HepG2 (cell line): ENCODE measurements at regions not wholly inside any gene's neighbourhood (a gene's known extent, or its start where the extent isn't known, plus 50 kb on each side); places are given as distances from the start of the nearest gene placed in this dataset.

Source experiments
- ATAC-seq: fragments of 200-7000 bp; cut with Tn5 transposase; 3 replicates; pipeline ENCODE4 v1.9.1; 2020; ENCODE audit warnings: mild to moderate bottlenecking, moderate library complexity
- BruUV-seq: library from RNA; stranded (reverse); fragments of 400-500 nt; replicated peaks from 2 replicates; lab custom pipeline; 2021; lab: Mats Ljungman, UMichigan
- CTCF ChIA-PET: fragments of 300-600 bp; formaldehyde crosslinking; extraction: SDS; loops from one replicate; lab custom pipeline; 2021; ENCODE audit warnings: low total read pairs, inconsistent platforms, low intra/inter-chr PET ratio; lab: Yijun Ruan, JAX
- POLR2A ChIA-PET: fragments of 350-600 bp; sonication (Branson Sonifier 250); formaldehyde crosslinking; loops from one replicate; lab custom pipeline; 2020; ENCODE audit warnings: antibody characterized with exemption, inconsistent platforms; lab: Yijun Ruan, JAX
- DNase-seq: peaks from one replicate; pipeline ENCODE4 v3.0.0-alpha.2; 2015; ENCODE audit warnings: low spot score
- FAIRE-seq: peaks from 3 replicates; lab custom pipeline; 2011; peaks lifted over from hg19 to GRCh38; lab: Jason Lieb, UNC
- H2AFZ ChIP-seq: one replicate; pipeline ENCODE4 v1.6.1; 2011; ENCODE audit warnings: low read length, inconsistent platforms
- H3K27ac ChIP-seq: fragments of 300-600 bp; 3 replicates; pipeline ENCODE4 v1.8.0; 2011; ENCODE audit warnings: mixed run types, mild to moderate bottlenecking, mixed read lengths, low read length, inconsistent platforms; ENCODE audit not compliant: insufficient read depth; ENCODE audit errors: extremely low read length
- H3K27me3 ChIP-seq, 2 experiments: fragments of 200-600 bp in 1 of 2; 2 replicates in 1 of 2; 3 replicates in 1 of 2; pipeline versions ENCODE4 v1.6.0 to v1.8.0; 2011; ENCODE audit warnings: low read length in 2 of 2, mild to moderate bottlenecking in 2 of 2, moderate library complexity in 2 of 2, inconsistent platforms in 1 of 2; ENCODE audit not compliant: insufficient read depth in 2 of 2, control insufficient read depth in 1 of 2
- H3K36me3 ChIP-seq, 2 experiments: fragments of 200-600 bp in 1 of 2; replicated peaks in 1 of 2; 2 replicates in 1 of 2; 3 replicates in 1 of 2; pipeline versions ENCODE4 v1.5.1 to v1.8.0; 2011; ENCODE audit warnings: low read length in 2 of 2, inconsistent platforms in 1 of 2; ENCODE audit not compliant: insufficient read depth in 2 of 2, control insufficient read depth in 1 of 2
- H3K4me1 ChIP-seq: 2 replicates; pipeline ENCODE4 v1.5.1; 2012; ENCODE audit warnings: low read length, inconsistent platforms; ENCODE audit not compliant: insufficient read depth
- H3K4me2 ChIP-seq: 2 replicates; pipeline ENCODE4 v1.6.0; 2011; ENCODE audit warnings: low read depth, low read length, inconsistent platforms
- H3K4me3 ChIP-seq, 3 experiments: fragments of 200-600 bp in 1 of 3; sonication (generic), shearing (Covaris generic) in 1 of 3; replicated peaks in 1 of 3; 2 replicates each; pipeline ENCODE4 v1.5.1; 2011 to 2016; ENCODE audit warnings: low read length in 3 of 3, inconsistent platforms in 2 of 3, low read depth in 2 of 3, mild to moderate bottlenecking in 2 of 3, control low read depth in 1 of 3, mixed read lengths in 1 of 3; ENCODE audit not compliant: insufficient read depth in 1 of 3
- H3K79me2 ChIP-seq: one replicate; pipeline ENCODE4 v1.6.1; 2011; ENCODE audit warnings: low read length, inconsistent platforms; ENCODE audit not compliant: insufficient read depth
- H3K9ac ChIP-seq: 2 replicates; pipeline ENCODE4 v1.6.0; 2011; ENCODE audit warnings: mild to moderate bottlenecking, low read depth, low read length, inconsistent platforms; ENCODE audit not compliant: insufficient read depth
- H3K9me3 ChIP-seq: 2 replicates; pipeline ENCODE4 v1.5.1; 2012; ENCODE audit warnings: mild to moderate bottlenecking, low read length
- H4K20me1 ChIP-seq: 2 replicates; pipeline ENCODE4 v1.6.0; 2011; ENCODE audit warnings: inconsistent platforms, mild to moderate bottlenecking, low read length, moderate library complexity; ENCODE audit not compliant: insufficient read depth
- ADNP ChIP-seq: sonication (generic); formaldehyde crosslinking; IDR thresholded peaks from 2 replicates; pipeline ENCODE4 v1.4.0; 2020; ENCODE audit warnings: missing genetic modification reagents
- CC2D1A ChIP-seq: sonication (generic); formaldehyde crosslinking; IDR thresholded peaks from 2 replicates; pipeline ENCODE4 v1.8.1; 2023; ENCODE audit warnings: mild to moderate bottlenecking, missing genetic modification reagents
- FOXA1 ChIP-seq, 2 experiments: fragments of 450-650 bp in 1 of 2; sonication (generic) in 1 of 2; formaldehyde crosslinking in 1 of 2; IDR thresholded peaks; 2 replicates each; pipeline versions ENCODE4 v1.4.0 to v1.6.1; 2016 to 2020; ENCODE audit warnings: missing genetic modification reagents in 1 of 2
- GLI4 ChIP-seq: sonication (generic); formaldehyde crosslinking; IDR thresholded peaks from 2 replicates; pipeline ENCODE4 v1.5.1; 2020; ENCODE audit warnings: missing genetic modification reagents, mild to moderate bottlenecking, moderate library complexity, borderline replicate concordance
- GZF1 ChIP-seq: sonication (generic); formaldehyde crosslinking; IDR thresholded peaks from 2 replicates; pipeline ENCODE4 v1.5.1; 2020; ENCODE audit warnings: mild to moderate bottlenecking, missing genetic modification reagents
- HDAC6 ChIP-seq: fragments of 200-600 bp; sonication (generic); IDR thresholded peaks from 2 replicates; pipeline ENCODE4 v1.7.0; 2017; ENCODE audit warnings: mild to moderate bottlenecking, antibody characterized with exemption, low read length, low read depth
- KAT2B ChIP-seq: fragments of 150-350 bp; IDR thresholded peaks from 2 replicates; pipeline ENCODE4 v1.6.1; 2014; ENCODE audit warnings: low read depth, low read length, borderline replicate concordance
- KMT2B ChIP-seq: IDR thresholded peaks from 2 replicates; pipeline ENCODE4 v1.6.1; 2016; ENCODE audit warnings: missing genetic modification reagents, missing compliant biosample characterization
- NR3C1 ChIP-seq: sonication (generic); formaldehyde crosslinking; IDR thresholded peaks from 2 replicates; pipeline ENCODE4 v1.4.0; 2020; ENCODE audit warnings: missing genetic modification reagents
- POLR2G ChIP-seq: fragments of 200-400 bp; formaldehyde crosslinking; IDR thresholded peaks from 2 replicates; pipeline ENCODE4 v1.6.1; 2018; ENCODE audit warnings: mild to moderate bottlenecking, low read depth, low read length, moderate library complexity
- RARG ChIP-seq: sonication (generic); formaldehyde crosslinking; IDR thresholded peaks from 2 replicates; pipeline ENCODE4 v1.4.0; 2020; ENCODE audit warnings: low read depth, mild to moderate bottlenecking, missing genetic modification reagents
- SETDB1 ChIP-seq: sonication (generic); formaldehyde crosslinking; IDR thresholded peaks from 2 replicates; pipeline ENCODE4 v1.5.1; 2020; ENCODE audit warnings: missing genetic modification reagents, mild to moderate bottlenecking, borderline replicate concordance
- SMARCC2 ChIP-seq: fragments of 450-650 bp; IDR thresholded peaks from 2 replicates; pipeline ENCODE4 v1.6.1; 2017; ENCODE audit warnings: antibody characterized with exemption, mild to moderate bottlenecking
- SP1 ChIP-seq, 2 experiments: fragments of 450-650 bp in 1 of 2; sonication (generic) in 1 of 2; formaldehyde crosslinking in 1 of 2; IDR thresholded peaks; 2 replicates each; pipeline versions ENCODE4 v1.4.0 to v1.6.1; 2016 to 2020; ENCODE audit warnings: missing genetic modification reagents in 1 of 2
- TBL1XR1 ChIP-seq: fragments of 150-350 bp; IDR thresholded peaks from 2 replicates; pipeline ENCODE4 v1.6.1; 2014; ENCODE audit warnings: borderline replicate concordance, low read length; ENCODE audit not compliant: partially characterized antibody
- ZNF205 ChIP-seq: IDR thresholded peaks from 2 replicates; pipeline ENCODE4 v1.6.1; 2018; ENCODE audit warnings: missing biosample characterization, missing genetic modification reagents
- ZNF550 ChIP-seq: sonication (generic); formaldehyde crosslinking; IDR thresholded peaks from 2 replicates; pipeline ENCODE4 v1.4.0; 2020; ENCODE audit warnings: mild to moderate bottlenecking, missing genetic modification reagents, borderline replicate concordance
- ZNF768 ChIP-seq: sonication (generic); formaldehyde crosslinking; IDR thresholded peaks from 2 replicates; pipeline ENCODE4 v1.4.0; 2020; ENCODE audit warnings: missing genetic modification reagents
- in situ Hi-C: cut with HindIII; loops from 2 replicates; pipeline ENCODE4 v1.10.0; 2017; ENCODE audit warnings: low pct_unique_long_range_greater_than_20kb; ENCODE audit not compliant: extremely low pct_ligation_motif_present
- intact Hi-C: fragments of 100-400 bp; cut with micrococcal nuclease; formaldehyde crosslinking; loops from one replicate; pipeline ENCODE4 v1.10.0; 2022; ENCODE audit not compliant: unreplicated experiment
- TF ChIP-seq, protein P1 (sequence below): sonication (generic); formaldehyde crosslinking; IDR thresholded peaks from 2 replicates; pipeline ENCODE4 v1.4.0; 2020; ENCODE audit warnings: mild to moderate bottlenecking, missing genetic modification reagents
- TF ChIP-seq, protein P2 (sequence below): sonication (generic); formaldehyde crosslinking; IDR thresholded peaks from 2 replicates; pipeline ENCODE4 v1.8.1; 2022; ENCODE audit warnings: low read depth, mild to moderate bottlenecking, missing genetic modification reagents
- TF ChIP-seq, protein P3 (sequence below): sonication (generic); formaldehyde crosslinking; IDR thresholded peaks from 2 replicates; pipeline ENCODE4 v1.9.0; 2022; ENCODE audit warnings: low read depth, missing genetic modification reagents

DNA sequence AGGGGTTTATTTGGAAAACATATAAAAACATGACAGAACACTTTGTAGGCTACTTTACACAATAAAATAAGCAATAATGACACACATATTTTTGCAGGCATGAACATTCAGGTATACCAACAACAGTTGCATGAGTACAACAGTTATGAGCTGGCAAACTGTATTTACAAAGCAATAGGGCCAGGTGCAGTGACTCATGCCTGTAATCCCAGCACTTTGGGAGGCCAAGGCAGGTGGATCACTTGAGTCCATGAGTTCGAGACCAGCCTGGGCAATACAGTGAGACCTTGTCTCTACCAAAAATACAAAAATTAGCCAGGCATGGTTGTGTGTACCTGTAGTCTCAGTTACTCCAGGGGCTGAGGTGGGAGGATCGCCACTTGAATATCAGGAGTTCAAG is 101.1 kb downstream of the BMP4 start (continued):
- no peak for TF ChIP-seq POLR2G
- TF ChIP-seq ZNF768 (CRISPR knock-in tag) = no peak
- no peak for TF ChIP-seq SMARCC2
- TF ChIP-seq ADNP = peak; percentile 67; the same call in 1 of the 2 replicates
- TF ChIP-seq NR3C1 (CRISPR knock-in tag) = no peak
- TF ChIP-seq SETDB1 (CRISPR knock-in tag) = no peak
- TF ChIP-seq ZNF205 = no peak
- no peak for TF ChIP-seq SP1 (IDR thresholded peaks at IDR 0.05)
- TF ChIP-seq SP1 (CRISPR knock-in tag; IDR thresholded peaks at IDR 0.05) = no peak
- no peak for TF ChIP-seq KAT2B
- no peak for TF ChIP-seq KMT2B
- TF ChIP-seq GZF1 (CRISPR knock-in tag) = no peak

DNA sequence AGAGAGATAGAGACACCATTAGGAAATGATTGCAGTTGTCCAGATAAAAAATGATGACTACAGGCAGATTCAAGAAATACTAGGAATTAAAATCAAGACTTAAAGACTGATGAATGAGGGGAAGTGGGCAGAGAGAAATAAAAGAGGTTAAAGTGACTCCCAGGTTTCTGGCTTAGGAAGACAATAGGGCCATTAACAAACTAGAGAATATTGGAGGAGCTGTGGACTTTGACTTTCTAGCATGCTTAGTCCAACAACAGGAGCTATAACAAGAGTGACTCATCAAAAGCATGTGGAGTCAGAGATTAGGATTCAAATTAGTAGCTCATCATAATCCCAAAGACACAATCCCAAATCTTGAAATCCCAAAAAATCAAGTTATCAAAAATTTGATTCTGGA is 101.5 kb downstream of the BMP4 start:
- H3K4me3 ChIP-seq = peak overlapping the region in 1 of 3 experiments; percentile 5; a peak in 1 of 6 replicates
- ATAC-seq (peak; percentile 62), FAIRE-seq (peak; percentile 54), DNase-seq (peak; percentile 96)
- peak overlapping the region; percentile 61 for H3K9ac ChIP-seq
- no peak overlapping the region for H2AFZ ChIP-seq
- intact Hi-C loops = loop anchor here (1.0 kb wide), 1 partner anchor 241 kb away; no protein-coding TSS in a partner anchor
- BruUV-seq = no TSS peak
- no peaks in the 10 kb centered on the region for H4K20me1 ChIP-seq
- in situ Hi-C loops = no loop called here
- CTCF ChIA-PET = no interaction called here
- H3K27ac ChIP-seq = peak overlapping the region; percentile 80
- no peaks in the 10 kb centered on the region for H3K27me3 ChIP-seq
- peaks cover 95% of the 10 kb centered on the region for H3K4me1 ChIP-seq
- peak overlapping the region; percentile 37; the same call in 1 of the 2 replicates for H3K4me2 ChIP-seq
- no peaks in the 10 kb centered on the region for H3K79me2 ChIP-seq
- H3K9me3 ChIP-seq = no peaks in the 10 kb centered on the region
- POLR2A ChIA-PET = interaction anchor here (0.7 to 1.6 kb wide), 9 partner anchors 12 to 512 kb away, joined by 3 to 8 read pairs (median 4); partner anchors contain the start of gene BMP4
- H3K36me3 ChIP-seq = no peaks in the 10 kb centered on the region
- TF ChIP-seq ADNP = no peak
- no peak for TF ChIP-seq CC2D1A
- no peak for TF ChIP-seq RARG (CRISPR knock-in tag)
- TF ChIP-seq, protein P1, sequence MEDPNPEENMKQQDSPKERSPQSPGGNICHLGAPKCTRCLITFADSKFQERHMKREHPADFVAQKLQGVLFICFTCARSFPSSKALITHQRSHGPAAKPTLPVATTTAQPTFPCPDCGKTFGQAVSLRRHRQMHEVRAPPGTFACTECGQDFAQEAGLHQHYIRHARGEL (CRISPR knock-in tag) = no peak
- TF ChIP-seq, protein P2, sequence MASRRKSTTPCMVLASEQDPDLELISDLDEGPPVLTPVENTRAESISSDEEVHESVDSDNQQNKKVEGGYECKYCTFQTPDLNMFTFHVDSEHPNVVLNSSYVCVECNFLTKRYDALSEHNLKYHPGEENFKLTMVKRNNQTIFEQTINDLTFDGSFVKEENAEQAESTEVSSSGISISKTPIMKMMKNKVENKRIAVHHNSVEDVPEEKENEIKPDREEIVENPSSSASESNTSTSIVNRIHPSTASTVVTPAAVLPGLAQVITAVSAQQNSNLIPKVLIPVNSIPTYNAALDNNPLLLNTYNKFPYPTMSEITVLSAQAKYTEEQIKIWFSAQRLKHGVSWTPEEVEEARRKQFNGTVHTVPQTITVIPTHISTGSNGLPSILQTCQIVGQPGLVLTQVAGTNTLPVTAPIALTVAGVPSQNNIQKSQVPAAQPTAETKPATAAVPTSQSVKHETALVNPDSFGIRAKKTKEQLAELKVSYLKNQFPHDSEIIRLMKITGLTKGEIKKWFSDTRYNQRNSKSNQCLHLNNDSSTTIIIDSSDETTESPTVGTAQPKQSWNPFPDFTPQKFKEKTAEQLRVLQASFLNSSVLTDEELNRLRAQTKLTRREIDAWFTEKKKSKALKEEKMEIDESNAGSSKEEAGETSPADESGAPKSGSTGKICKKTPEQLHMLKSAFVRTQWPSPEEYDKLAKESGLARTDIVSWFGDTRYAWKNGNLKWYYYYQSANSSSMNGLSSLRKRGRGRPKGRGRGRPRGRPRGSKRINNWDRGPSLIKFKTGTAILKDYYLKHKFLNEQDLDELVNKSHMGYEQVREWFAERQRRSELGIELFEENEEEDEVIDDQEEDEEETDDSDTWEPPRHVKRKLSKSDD (CRISPR knock-in tag) = no peak
- no peak for TF ChIP-seq HDAC6
- TF ChIP-seq, protein P3, sequence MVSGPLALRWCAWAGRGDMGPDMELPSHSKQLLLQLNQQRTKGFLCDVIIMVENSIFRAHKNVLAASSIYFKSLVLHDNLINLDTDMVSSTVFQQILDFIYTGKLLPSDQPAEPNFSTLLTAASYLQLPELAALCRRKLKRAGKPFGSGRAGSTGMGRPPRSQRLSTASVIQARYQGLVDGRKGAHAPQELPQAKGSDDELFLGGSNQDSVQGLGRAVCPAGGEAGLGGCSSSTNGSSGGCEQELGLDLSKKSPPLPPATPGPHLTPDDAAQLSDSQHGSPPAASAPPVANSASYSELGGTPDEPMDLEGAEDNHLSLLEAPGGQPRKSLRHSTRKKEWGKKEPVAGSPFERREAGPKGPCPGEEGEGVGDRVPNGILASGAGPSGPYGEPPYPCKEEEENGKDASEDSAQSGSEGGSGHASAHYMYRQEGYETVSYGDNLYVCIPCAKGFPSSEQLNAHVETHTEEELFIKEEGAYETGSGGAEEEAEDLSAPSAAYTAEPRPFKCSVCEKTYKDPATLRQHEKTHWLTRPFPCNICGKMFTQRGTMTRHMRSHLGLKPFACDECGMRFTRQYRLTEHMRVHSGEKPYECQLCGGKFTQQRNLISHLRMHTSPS (CRISPR knock-in tag) = no peak
- TF ChIP-seq ZNF550 (CRISPR knock-in tag) = no peak
- TF ChIP-seq FOXA1 (IDR thresholded peaks at IDR 0.05) = no peak
- TF ChIP-seq FOXA1 (CRISPR knock-in tag; IDR thresholded peaks at IDR 0.05) = 0 out of 2 replicates have a peak, but pooled peaks have one; percentile 49
- TF ChIP-seq TBL1XR1 = no peak
- TF ChIP-seq GLI4 (CRISPR knock-in tag) = no peak
